Loucy (cell line): ENCODE measurements at regions not wholly inside any gene's neighbourhood (a gene's known extent, or its start where the extent isn't known, plus 50 kb on each side); places are given as distances from the start of the nearest gene placed in this dataset.

ENCODE experiments used
- H2AFZ ChIP-seq: fragments of 200-600 bp; sonication (generic); 2 replicates; pipeline ENCODE4 v1.6.0; 2016; ENCODE audit warnings: antibody characterized with exemption, mild to moderate bottlenecking, low read length, moderate library complexity
- H3F3A ChIP-seq: fragments of 200-600 bp; 2 replicates; pipeline ENCODE4 v1.6.0; 2016; ENCODE audit warnings: antibody characterized with exemption, low read depth, mild to moderate bottlenecking
- H3K27me3 ChIP-seq: fragments of 200-600 bp; sonication (generic); 2 replicates; pipeline ENCODE4 v1.6.1; 2014; ENCODE audit warnings: low read length, mild to moderate bottlenecking; ENCODE audit not compliant: insufficient read depth, poor library complexity, severe bottlenecking
- H3K36me3 ChIP-seq: fragments of 200-600 bp; sonication (generic); 2 replicates; pipeline ENCODE4 v1.6.1; 2016; ENCODE audit warnings: low read length; ENCODE audit not compliant: insufficient read depth
- H3K4me1 ChIP-seq: fragments of 200-600 bp; sonication (generic); 2 replicates; pipeline ENCODE4 v1.5.1; 2014; ENCODE audit warnings: low read length, mild to moderate bottlenecking; ENCODE audit not compliant: insufficient read depth, poor library complexity, severe bottlenecking
- H3K4me2 ChIP-seq: fragments of 200-600 bp; sonication (generic); 2 replicates; pipeline ENCODE4 v1.6.0; 2014; ENCODE audit warnings: antibody characterized with exemption, low read length, low read depth, mild to moderate bottlenecking; ENCODE audit not compliant: poor library complexity, severe bottlenecking
- H3K4me3 ChIP-seq: fragments of 200-600 bp; sonication (generic); 2 replicates; pipeline ENCODE4 v1.5.1; 2014; ENCODE audit warnings: low read length, mild to moderate bottlenecking, mixed read lengths; ENCODE audit not compliant: poor library complexity, severe bottlenecking
- H3K79me2 ChIP-seq: fragments of 200-600 bp; sonication (generic); 2 replicates; pipeline ENCODE4 v1.6.1; 2014; ENCODE audit warnings: low read length; ENCODE audit not compliant: insufficient read depth
- H3K9ac ChIP-seq: fragments of 200-600 bp; sonication (generic); 2 replicates; pipeline ENCODE4 v1.6.0; 2014; ENCODE audit warnings: mild to moderate bottlenecking, low read depth, low read length, moderate library complexity; ENCODE audit not compliant: poor library complexity, severe bottlenecking
- H3K9me2 ChIP-seq: fragments of 200-600 bp; sonication (generic); replicated peaks from 2 replicates; pipeline ENCODE4 v1.6.1; 2016; ENCODE audit warnings: low read depth, low read length, mixed read lengths
- H3K9me3 ChIP-seq: fragments of 200-600 bp; sonication (generic); 2 replicates; pipeline ENCODE4 v1.6.1; 2014; ENCODE audit warnings: mild to moderate bottlenecking, antibody characterized with exemption, low read length, low read depth; ENCODE audit not compliant: insufficient read depth
- H4K20me1 ChIP-seq: fragments of 200-600 bp; sonication (generic); 2 replicates; pipeline ENCODE4 v1.6.0; 2014; ENCODE audit warnings: antibody characterized with exemption, low read length, mild to moderate bottlenecking; ENCODE audit not compliant: insufficient read depth, poor library complexity, severe bottlenecking
- EZH2phosphoT487 ChIP-seq: fragments of 200-600 bp; IDR thresholded peaks from 2 replicates; pipeline ENCODE4 v1.6.1; 2018; ENCODE audit warnings: antibody characterized with exemption, mild to moderate bottlenecking, moderate library complexity, borderline replicate concordance
- TF ChIP-seq, protein P1 (sequence below): fragments of 200-600 bp; sonication (generic); conservative IDR thresholded peaks from 2 replicates; pipeline ENCODE4 v1.5.1; 2014; ENCODE audit warnings: mild to moderate bottlenecking, antibody characterized with exemption, low read length

DNA sequence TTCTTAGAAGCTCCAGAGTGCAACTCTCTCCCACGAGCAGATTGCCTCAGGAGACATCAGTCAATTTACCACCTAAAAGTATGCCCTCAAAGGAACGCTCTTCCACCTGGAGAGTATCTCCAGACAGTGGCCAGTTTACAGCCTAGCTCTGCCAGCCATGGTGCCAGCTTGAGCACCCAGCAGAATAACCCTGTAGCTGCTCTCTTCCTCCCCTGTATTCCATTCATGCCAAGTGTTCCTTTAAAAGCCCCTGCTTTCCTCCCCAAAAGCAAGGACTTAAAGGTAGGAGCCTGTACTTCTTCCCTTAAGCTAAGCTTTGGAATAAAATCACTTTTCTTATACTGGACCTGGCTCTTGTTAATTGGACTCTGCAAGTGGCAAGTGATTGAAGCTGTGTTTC, 245.4 kb upstream of the TMEM132C start:
- no peaks in the 10 kb centered on the region for H3K9me3 ChIP-seq
- no peak for TF ChIP-seq EZH2phosphoT487
- TF ChIP-seq, protein P1, sequence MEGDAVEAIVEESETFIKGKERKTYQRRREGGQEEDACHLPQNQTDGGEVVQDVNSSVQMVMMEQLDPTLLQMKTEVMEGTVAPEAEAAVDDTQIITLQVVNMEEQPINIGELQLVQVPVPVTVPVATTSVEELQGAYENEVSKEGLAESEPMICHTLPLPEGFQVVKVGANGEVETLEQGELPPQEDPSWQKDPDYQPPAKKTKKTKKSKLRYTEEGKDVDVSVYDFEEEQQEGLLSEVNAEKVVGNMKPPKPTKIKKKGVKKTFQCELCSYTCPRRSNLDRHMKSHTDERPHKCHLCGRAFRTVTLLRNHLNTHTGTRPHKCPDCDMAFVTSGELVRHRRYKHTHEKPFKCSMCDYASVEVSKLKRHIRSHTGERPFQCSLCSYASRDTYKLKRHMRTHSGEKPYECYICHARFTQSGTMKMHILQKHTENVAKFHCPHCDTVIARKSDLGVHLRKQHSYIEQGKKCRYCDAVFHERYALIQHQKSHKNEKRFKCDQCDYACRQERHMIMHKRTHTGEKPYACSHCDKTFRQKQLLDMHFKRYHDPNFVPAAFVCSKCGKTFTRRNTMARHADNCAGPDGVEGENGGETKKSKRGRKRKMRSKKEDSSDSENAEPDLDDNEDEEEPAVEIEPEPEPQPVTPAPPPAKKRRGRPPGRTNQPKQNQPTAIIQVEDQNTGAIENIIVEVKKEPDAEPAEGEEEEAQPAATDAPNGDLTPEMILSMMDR: no peak
- H2AFZ ChIP-seq: no peak overlapping the region
- H4K20me1 ChIP-seq: no peaks in the 10 kb centered on the region
- no peak overlapping the region for H3K9ac ChIP-seq
- H3K4me3 ChIP-seq: no peak overlapping the region
- no peaks in the 10 kb centered on the region for H3K27me3 ChIP-seq
- H3K4me2 ChIP-seq: no peak overlapping the region
- H3K36me3 ChIP-seq: no peaks in the 10 kb centered on the region
- no peaks in the 10 kb centered on the region for H3K9me2 ChIP-seq
- no peaks in the 10 kb centered on the region for H3K79me2 ChIP-seq
- no peaks in the 10 kb centered on the region for H3K4me1 ChIP-seq
- H3F3A ChIP-seq: no peaks in the 10 kb centered on the region

DNA sequence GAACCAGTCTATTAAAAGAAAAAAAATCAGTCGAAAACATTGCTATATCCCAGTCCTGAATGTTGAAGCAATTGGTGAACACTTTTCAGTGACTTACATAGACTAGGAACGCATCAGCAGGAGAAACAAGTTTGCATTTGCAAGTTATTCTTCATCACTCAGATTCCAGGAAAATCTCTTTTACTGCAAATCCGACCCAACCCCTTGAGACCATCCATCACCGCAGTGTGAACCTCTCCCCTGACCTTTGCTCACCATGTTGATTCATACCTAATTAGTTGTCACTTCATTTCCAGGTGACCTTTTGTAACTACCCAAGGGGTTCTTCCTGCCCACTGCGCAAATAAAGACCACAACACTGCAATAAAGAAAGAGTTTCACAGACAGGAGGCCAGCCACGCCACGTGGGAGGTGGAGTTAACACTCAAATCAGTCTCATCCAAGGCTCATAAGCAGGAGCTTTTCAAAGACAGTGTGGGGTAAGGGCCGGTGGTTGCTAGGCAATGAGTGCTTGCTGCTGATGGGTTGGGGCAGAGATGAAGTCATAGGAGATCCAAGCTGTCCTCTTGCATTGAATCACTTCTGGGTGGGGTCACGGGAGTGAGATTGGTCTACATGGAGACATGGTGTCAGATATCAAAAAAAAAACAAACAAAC, 241.3 kb upstream of the TMEM132C start:
- TF ChIP-seq EZH2phosphoT487: no peak
- TF ChIP-seq, protein P1: no peak
- Histone ChIP-seq H3K9me2 (no peaks in the 10 kb centered on the region), H4K20me1 (no peaks in the 10 kb centered on the region), H3K27me3 (no peaks in the 10 kb centered on the region), H3K79me2 (no peaks in the 10 kb centered on the region), H2AFZ (no peak overlapping the region), H3K4me2 (no peak overlapping the region), H3F3A (no peaks in the 10 kb centered on the region), H3K4me1 (no peaks in the 10 kb centered on the region), H3K9ac (no peak overlapping the region), H3K4me3 (no peak overlapping the region), H3K36me3 (no peaks in the 10 kb centered on the region), H3K9me3 (no peaks in the 10 kb centered on the region)

DNA sequence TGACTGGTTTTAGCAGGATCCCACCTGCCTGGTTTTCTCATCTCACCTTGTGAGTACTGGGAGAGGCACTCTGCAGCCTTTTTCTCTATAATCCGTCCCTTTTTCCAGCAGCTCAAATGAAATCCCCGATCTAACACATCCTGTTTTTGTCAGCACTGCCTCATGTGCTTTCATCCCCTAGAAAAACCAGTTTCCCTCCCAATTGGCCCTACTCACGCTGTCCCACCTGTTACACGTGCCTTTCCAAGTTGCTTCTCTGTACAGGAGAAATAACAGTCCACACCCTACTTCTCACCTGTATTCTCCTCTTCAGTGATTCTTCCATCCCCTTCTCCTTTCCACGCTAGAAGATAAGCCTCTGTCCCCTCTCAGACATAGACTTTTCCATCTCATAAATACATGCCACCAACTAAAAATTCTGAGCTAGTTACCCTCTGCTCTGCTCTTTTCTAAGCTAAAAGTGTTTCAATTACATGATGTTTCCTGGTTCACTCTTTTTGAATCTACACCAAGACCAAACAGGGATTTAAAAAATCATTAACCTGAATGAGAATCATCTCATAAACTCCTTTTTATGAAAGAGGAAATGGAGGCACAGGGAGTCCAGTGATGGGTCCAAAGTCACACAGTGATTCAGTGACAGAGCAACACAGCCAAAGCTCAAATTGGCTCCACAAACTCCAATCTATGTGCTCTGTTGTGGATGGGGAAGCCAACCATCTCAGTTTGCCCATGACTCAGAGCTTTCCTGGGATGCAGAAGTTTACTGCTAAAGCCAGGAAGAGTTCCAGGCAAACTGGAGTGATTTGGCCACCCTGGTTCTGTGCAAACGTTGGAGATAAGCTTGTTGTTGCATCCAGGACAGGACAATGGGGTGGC, 240.0 kb upstream of the TMEM132C start:
- no peaks in the 10 kb centered on the region for H3K27me3 ChIP-seq
- no peak overlapping the region for H3K4me3 ChIP-seq
- H2AFZ ChIP-seq: no peak overlapping the region
- H3K9me3 ChIP-seq: no peaks in the 10 kb centered on the region
- no peak overlapping the region for H3K9ac ChIP-seq
- no peaks in the 10 kb centered on the region for H3F3A ChIP-seq
- H3K9me2 ChIP-seq: no peaks in the 10 kb centered on the region
- TF ChIP-seq EZH2phosphoT487: no peak
- TF ChIP-seq, protein P1: no peak
- no peaks in the 10 kb centered on the region for H3K36me3 ChIP-seq
- no peak overlapping the region for H3K4me2 ChIP-seq
- H4K20me1 ChIP-seq: no peaks in the 10 kb centered on the region
- no peaks in the 10 kb centered on the region for H3K4me1 ChIP-seq
- H3K79me2 ChIP-seq: no peaks in the 10 kb centered on the region
